ENCODE measurements at regions not wholly inside any gene's neighbourhood (a gene's known extent, or its start where the extent isn't known, plus 50 kb on each side); places are given as distances from the start of the nearest gene placed in this dataset.

- Histone ChIP-seq H3K27me3 (no peaks in the 10 kb centered on the region), H3K4me3 (no peak overlapping the region), H3K36me3 (no peaks in the 10 kb centered on the region), H3K9me3 (peaks cover 0 to 3% (median 0%) of the 10 kb centered on the region in 4 donors), H3K27ac (no peak overlapping the region), H3K4me1 (no peaks in the 10 kb centered on the region)
- no peak for DNase-seq
- 51 to 72% methylated on average over 3 of the region's 3 CpGs for WGBS, 2 donors
- intact Hi-C loops (cut with DNase I), result no loop called here
- TF ChIP-seq CTCF (IDR thresholded peaks at IDR 0.05) (no peak), POLR2AphosphoS5 (IDR thresholded peaks at IDR 0.05) (no peak), POLR2A (IDR thresholded peaks at IDR 0.05) (no peak), EP300 (IDR thresholded peaks at IDR 0.05) (no peak)
Measured at GRCh38 chr10:36358736-36359135, 716.6 kb upstream of the FZD8 start.

GRCh38 chr10:36354633-36355032 lies 712.5 kb upstream of the FZD8 start:
- intact Hi-C loops (cut with DNase I), result no loop called here
- no peak for DNase-seq
- peaks cover 0 to 20% (median 5%) of the 10 kb centered on the region in 4 donors for H3K4me1 ChIP-seq
- H3K4me3 ChIP-seq, result no peak overlapping the region
- no peaks in the 10 kb centered on the region for H3K36me3 ChIP-seq
- H3K27me3 ChIP-seq, result no peaks in the 10 kb centered on the region
- TF ChIP-seq EP300 (IDR thresholded peaks at IDR 0.05), result no peak
- no peak for TF ChIP-seq POLR2A (IDR thresholded peaks at IDR 0.05)
- TF ChIP-seq POLR2AphosphoS5 (IDR thresholded peaks at IDR 0.05), result no peak
- TF ChIP-seq CTCF (IDR thresholded peaks at IDR 0.05), result no peak
- WGBS, 2 donors, result 83 to 88% methylated on average over 2 of the region's 2 CpGs
- peaks cover 0 to 3% (median 0%) of the 10 kb centered on the region in 4 donors for H3K9me3 ChIP-seq
- no peak overlapping the region for H3K27ac ChIP-seq

- Histone ChIP-seq H3K4me3 (no peak overlapping the region), H3K4me1 (peaks cover 0 to 26% (median 5%) of the 10 kb centered on the region in 4 donors), H3K9me3 (peaks cover 0 to 3% (median 0%) of the 10 kb centered on the region in 4 donors), H3K36me3 (no peaks in the 10 kb centered on the region), H3K27ac (no peak overlapping the region), H3K27me3 (no peaks in the 10 kb centered on the region)
- TF ChIP-seq POLR2AphosphoS5 (IDR thresholded peaks at IDR 0.05) (peak in 3 of 4 donors; percentile 43 to 84 (median 80)), POLR2A (IDR thresholded peaks at IDR 0.05) (no peak)
- WGBS, 2 donors, result 84 to 89% methylated on average over 2 of the region's 2 CpGs
- intact Hi-C loops (cut with DNase I), result no loop called here
- peak; percentile 79 for DNase-seq
Measured at GRCh38 chr10:36351159-36351558, 709.1 kb upstream of the FZD8 start.

- peak overlapping the region in 2 of 4 donors; percentile 26 to 33 for H3K27ac ChIP-seq
- DNase-seq, result no peak
- TF ChIP-seq POLR2AphosphoS5 (IDR thresholded peaks at IDR 0.05), result no peak
- no peak for TF ChIP-seq CTCF (IDR thresholded peaks at IDR 0.05)
- no peak for TF ChIP-seq EP300 (IDR thresholded peaks at IDR 0.05)
- TF ChIP-seq POLR2A (IDR thresholded peaks at IDR 0.05), result no peak
- intact Hi-C loops (cut with DNase I), result no loop called here
- 73 to 78% methylated on average over 8 of the region's 8 CpGs for WGBS, 2 donors
- H3K4me1 ChIP-seq, result peaks cover 0 to 42% (median 8%) of the 10 kb centered on the region in 4 donors
- no peaks in the 10 kb centered on the region for H3K27me3 ChIP-seq
- no peak overlapping the region for H3K4me3 ChIP-seq
- H3K36me3 ChIP-seq, result no peaks in the 10 kb centered on the region
- no peaks in the 10 kb centered on the region for H3K9me3 ChIP-seq
Measured at GRCh38 chr10:36349445-36350078, 707.5 kb upstream of the FZD8 start.

GRCh38 chr10:36345807-36346206 lies 703.7 kb upstream of the FZD8 start:
- DNase-seq, result no peak
- no peak overlapping the region for H3K4me3 ChIP-seq
- H3K27me3 ChIP-seq, result no peaks in the 10 kb centered on the region
- TF ChIP-seq EP300 (IDR thresholded peaks at IDR 0.05) (no peak), CTCF (IDR thresholded peaks at IDR 0.05) (no peak), POLR2AphosphoS5 (IDR thresholded peaks at IDR 0.05) (no peak), POLR2A (IDR thresholded peaks at IDR 0.05) (no peak)
- intact Hi-C loops (cut with DNase I), result no loop called here
- H3K36me3 ChIP-seq, result no peaks in the 10 kb centered on the region
- no peaks in the 10 kb centered on the region for H3K9me3 ChIP-seq
- peak overlapping the region in 1 of 4 donors; percentile 8 for H3K27ac ChIP-seq
- H3K4me1 ChIP-seq, result peaks cover 0 to 32% (median 4%) of the 10 kb centered on the region in 4 donors
